Memory B cell (primary cell): ENCODE measurements at regions not wholly inside any gene's neighbourhood (a gene's known extent, or its start where the extent isn't known, plus 50 kb on each side); places are given as distances from the start of the nearest gene placed in this dataset.
"Not testable (repeated sequence)": the region's sequence is repeated elsewhere in the genome, so short reads cannot be mapped to it uniquely, and the experiment has no call there.

Source experiments
- ATAC-seq: fragments of 150-1000 bp; cut with Tn5 transposase; 2 replicates; pipeline ENCODE4 v1.10.0; 2021; ENCODE audit warnings: low read depth, mild to moderate bottlenecking, moderate library complexity
- DNase-seq, 2 donors: peaks; one replicate each; pipeline ENCODE4 v3.0.0; 2022; ENCODE audit warnings: low spot score in 2 of 2
- H3K27ac Mint-ChIP-seq: one replicate; pipeline ENCODE4 v1.8.0; 2022; ENCODE audit warnings: mild to moderate bottlenecking, moderate library complexity, mixed read lengths
- H3K27me3 Mint-ChIP-seq: one replicate; pipeline ENCODE4 v1.8.0; 2022; ENCODE audit warnings: mixed read lengths
- H3K36me3 Mint-ChIP-seq: one replicate; pipeline ENCODE4 v1.8.0; 2022; ENCODE audit warnings: mild to moderate bottlenecking, mixed read lengths
- H3K4me1 Mint-ChIP-seq: one replicate; pipeline ENCODE4 v1.8.0; 2022; ENCODE audit warnings: mixed read lengths
- H3K4me3 Mint-ChIP-seq: one replicate; pipeline ENCODE4 v1.8.0; 2022; ENCODE audit warnings: mild to moderate bottlenecking, moderate library complexity, mixed read lengths
- H3K9me3 Mint-ChIP-seq: one replicate; pipeline ENCODE4 v1.8.0; 2022; ENCODE audit warnings: mixed read lengths

DNA sequence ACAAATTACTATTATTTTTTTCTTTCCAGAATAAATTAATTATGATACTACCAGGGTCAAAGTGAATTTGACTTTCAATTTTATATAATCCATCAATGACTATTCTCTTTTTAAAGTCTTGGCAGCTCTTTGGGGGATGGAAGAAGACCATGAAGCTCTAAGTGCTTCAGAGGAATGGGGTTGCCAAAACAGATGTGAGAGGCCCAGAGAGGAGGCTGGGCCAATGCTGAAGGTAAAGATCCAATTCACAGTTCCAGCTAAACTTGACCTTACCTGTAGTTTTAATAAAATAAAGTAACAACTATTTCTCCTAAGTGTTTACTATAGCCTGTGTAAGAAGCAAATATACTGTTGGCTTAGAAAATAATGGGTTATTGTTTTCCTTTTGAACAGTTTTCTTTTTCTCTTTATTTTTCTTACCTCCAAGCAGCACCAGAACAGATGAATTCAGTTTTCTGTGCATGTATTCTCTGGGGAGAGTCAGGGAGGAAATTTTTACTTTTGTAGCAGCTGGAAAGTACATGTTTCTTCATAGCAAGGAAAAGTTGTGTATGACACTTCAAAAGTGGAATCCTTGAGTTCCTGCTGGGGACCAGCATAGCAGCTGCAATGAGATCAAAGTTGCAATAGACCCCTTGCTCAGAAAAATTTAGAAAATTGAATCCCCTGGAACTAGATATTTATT, 104.9 kb downstream of the CEP44 start:
- Mint-ChIP-seq H3K4me3 (no peak overlapping the region), H3K27me3 (peaks cover 6% of the 10 kb centered on the region), H3K9me3 (peaks cover 2% of the 10 kb centered on the region), H3K4me1 (peaks cover 4% of the 10 kb centered on the region), H3K27ac (no peak overlapping the region), H3K36me3 (no peaks in the 10 kb centered on the region)
- DNase-seq (no peak), ATAC-seq (no peak)

DNA sequence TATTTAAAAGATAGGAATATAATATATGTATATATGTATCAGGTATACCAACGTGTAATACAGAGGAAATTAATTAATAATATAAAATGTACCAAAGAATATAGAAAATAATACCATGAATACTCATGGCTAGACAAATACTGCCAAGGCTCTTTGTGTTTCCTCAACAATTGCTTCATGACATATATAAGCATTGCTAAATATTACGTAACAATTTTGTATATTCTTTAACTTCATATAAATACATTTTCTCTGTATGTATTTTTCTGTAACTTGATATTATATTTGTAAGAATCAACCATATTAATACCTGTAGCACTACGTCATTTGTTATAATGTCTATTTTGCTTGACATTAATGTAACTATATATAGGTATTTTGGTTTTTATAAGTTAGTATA, 104.0 kb downstream of the CEP44 start:
- peaks cover 2% of the 10 kb centered on the region for H3K9me3 Mint-ChIP-seq
- no peaks in the 10 kb centered on the region for H3K36me3 Mint-ChIP-seq
- no peak overlapping the region for H3K27ac Mint-ChIP-seq
- DNase-seq (no peak), ATAC-seq (no peak)
- peaks cover 4% of the 10 kb centered on the region for H3K4me1 Mint-ChIP-seq
- peaks cover 6% of the 10 kb centered on the region for H3K27me3 Mint-ChIP-seq
- H3K4me3 Mint-ChIP-seq, result no peak overlapping the region

DNA sequence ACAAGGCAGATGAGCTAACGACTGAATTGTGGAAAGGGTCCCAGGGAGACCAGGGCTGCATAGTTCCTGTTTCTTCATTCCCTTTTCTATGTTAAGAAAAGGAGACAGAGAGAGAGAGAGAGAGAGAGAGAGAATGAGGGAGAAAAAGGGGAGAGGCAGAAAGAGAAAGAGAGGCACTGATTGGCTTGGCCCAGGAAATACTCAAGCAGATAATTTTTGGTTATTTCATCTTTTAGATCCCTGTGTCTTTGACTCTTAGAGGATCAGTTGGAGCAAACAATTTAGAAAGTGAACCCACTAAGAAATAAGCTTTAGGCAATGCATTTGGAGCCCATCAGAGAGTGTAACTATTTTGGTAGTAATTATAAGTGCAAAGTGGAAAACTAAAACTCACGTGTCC, 103.4 kb downstream of the CEP44 start:
- peaks cover 4% of the 10 kb centered on the region for H3K4me1 Mint-ChIP-seq
- H3K36me3 Mint-ChIP-seq, result no peaks in the 10 kb centered on the region
- ATAC-seq (no peak), DNase-seq (no peak)
- no peak overlapping the region for H3K4me3 Mint-ChIP-seq
- H3K27ac Mint-ChIP-seq, result no peak overlapping the region
- H3K27me3 Mint-ChIP-seq, result peaks cover 6% of the 10 kb centered on the region
- peaks cover 2% of the 10 kb centered on the region for H3K9me3 Mint-ChIP-seq

DNA sequence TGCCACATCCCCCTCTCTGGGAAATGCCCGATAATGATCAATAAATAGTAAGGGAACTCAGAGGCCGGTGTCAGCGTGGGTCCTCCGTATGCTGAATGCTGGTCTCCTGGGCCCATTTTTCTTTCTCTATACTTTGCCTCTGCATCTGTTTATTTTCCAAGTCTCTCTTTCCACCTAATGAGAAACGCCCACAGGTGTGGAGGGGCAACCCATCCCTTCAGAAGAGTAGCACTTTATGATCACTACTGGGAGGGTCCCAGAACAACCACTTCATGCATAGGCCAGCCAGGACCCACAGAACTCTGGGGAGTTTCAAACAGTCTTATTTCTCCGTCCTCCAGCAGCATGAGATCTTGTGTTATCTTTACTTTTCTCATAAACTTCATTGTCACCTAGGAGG, 100.1 kb downstream of the CEP44 start:
- Mint-ChIP-seq H3K4me3 (no peak overlapping the region), H3K4me1 (no peaks in the 10 kb centered on the region), H3K27me3 (peaks cover 2% of the 10 kb centered on the region), H3K36me3 (no peaks in the 10 kb centered on the region), H3K9me3 (peaks cover 2% of the 10 kb centered on the region), H3K27ac (no peak overlapping the region)
- DNase-seq (no peak), ATAC-seq (no peak)

DNA sequence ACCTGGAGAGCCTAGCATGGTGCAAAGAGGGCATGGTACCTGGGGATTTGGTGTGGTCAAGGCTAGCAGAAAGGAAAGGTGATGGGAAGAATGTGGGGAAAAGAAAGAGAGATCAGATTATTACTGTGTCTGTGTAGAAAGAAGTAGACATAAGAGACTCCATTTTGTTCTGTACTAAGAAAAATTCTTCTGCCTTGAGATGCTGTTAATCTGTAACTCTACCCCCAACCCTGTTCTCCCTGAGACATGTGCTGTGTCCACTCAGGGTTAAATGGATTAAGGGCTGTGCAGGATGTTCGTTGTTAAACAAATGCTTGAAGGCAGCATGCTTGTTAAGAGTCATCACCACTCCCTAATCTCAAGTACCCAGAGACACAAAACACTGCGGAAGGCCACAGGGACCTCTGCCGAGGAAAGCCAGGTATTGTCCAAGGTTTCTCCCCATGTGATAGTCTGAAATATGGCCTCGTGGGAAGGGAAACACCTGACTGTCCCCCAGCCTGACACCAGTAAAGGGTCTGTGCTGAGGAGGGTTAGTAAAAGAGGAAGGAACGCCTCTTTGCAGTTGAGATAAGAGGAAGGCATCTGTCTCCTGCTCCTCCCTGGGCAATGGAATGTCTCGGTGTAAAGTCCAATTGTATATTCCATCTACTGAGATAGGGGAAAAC, 99.4 kb downstream of the CEP44 start:
- not testable (repeated sequence) for H3K27ac Mint-ChIP-seq, H3K4me3 Mint-ChIP-seq, ATAC-seq, H3K4me1 Mint-ChIP-seq, DNase-seq, H3K36me3 Mint-ChIP-seq, H3K27me3 Mint-ChIP-seq, H3K9me3 Mint-ChIP-seq
